Body of pancreas (tissue), 4 donors: ENCODE measurements at regions not wholly inside any gene's neighbourhood (a gene's known extent, or its start where the extent isn't known, plus 50 kb on each side); places are given as distances from the start of the nearest gene placed in this dataset.

ENCODE experiments used
- CTCF ChIP-seq, 7 experiments: fragments of 450-650 bp in 4 of 7; fragments of 200-600 bp in 3 of 7; sonication (generic) in 3 of 7; IDR thresholded peaks; one replicate each; pipeline ENCODE4 v1.5.1; 2016 to 2019; ENCODE audit warnings: antibody characterized with exemption in 7 of 7
- POLR2A ChIP-seq, 3 donors: fragments of 450-650 bp; IDR thresholded peaks; one replicate each; pipeline ENCODE4 v1.6.1; 2016; ENCODE audit warnings: antibody characterized with exemption in 3 of 3, mild to moderate bottlenecking in 2 of 3

- no peak for TF ChIP-seq POLR2A (IDR thresholded peaks at IDR 0.05)
- no peak for TF ChIP-seq CTCF (IDR thresholded peaks at IDR 0.05)
Observed at GRCh38 chr20:50301712-50302111, 111.1 kb downstream of the CEBPB start.
